Stimulated activated CD4-positive, alpha-beta T cell treated with anti-CD3 and anti-CD28 coated beads, Interleukin-15, amount 100 ng/mL, for 48 hours (primary cell): ENCODE measurements at regions not wholly inside any gene's neighbourhood (a gene's known extent, or its start where the extent isn't known, plus 50 kb on each side); places are given as distances from the start of the nearest gene placed in this dataset.

Experiments
- DNase-seq, 2 donors: peaks; one replicate each; pipeline ENCODE4 v3.0.0-alpha.2; 2020; ENCODE audit warnings: low read depth in 2 of 2

DNA sequence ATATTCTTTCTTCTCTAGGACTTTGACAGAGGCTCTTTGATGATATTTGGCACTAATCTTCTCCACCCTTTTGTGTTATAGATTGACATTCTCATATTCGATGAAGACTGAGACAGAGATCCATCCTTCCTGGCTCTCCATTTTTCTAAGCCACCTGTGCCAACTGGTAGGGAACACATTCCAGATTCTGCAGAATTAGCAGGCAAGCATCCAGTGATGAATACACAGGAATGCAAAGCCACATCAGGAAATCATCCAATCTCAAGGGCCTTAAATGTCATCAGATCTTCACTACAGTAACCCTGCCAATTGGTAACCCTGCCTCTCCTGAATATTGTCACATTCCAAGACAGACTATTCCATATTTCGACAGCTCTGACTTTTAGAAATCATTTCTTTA, 718.4 kb upstream of the API5 start:
- no peak for DNase-seq

GRCh38 chr11:42595876-42596275, 715.9 kb upstream of the API5 start:
- no peak for DNase-seq

GRCh38 chr11:42596576-42597145, 715.1 kb upstream of the API5 start:
- no peak for DNase-seq

- DNase-seq = no peak
These were observed 713.5 kb upstream of the API5 start for GRCh38 chr11:42598341-42598740.

DNA sequence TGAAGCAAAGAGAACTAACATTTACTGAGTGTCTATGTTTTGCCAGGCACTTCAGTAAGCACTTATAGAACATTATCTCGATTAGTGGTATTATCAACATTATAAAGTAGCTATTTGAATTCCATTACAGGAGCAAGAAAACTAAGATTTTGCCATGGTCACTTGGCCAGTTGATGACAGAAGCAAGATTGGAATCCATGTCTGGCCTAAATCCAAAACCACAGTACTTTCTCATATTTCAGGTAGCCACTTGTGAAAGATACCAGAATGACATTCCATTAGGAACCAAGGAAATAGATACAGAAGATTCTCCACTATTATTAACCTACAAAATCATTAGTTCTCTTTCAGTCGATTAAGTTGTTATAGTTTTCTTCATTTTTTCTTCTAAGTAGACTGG, 691.0 kb upstream of the API5 start:
- DNase-seq = no peak

GRCh38 chr11:42625757-42626665, 685.8 kb upstream of the API5 start:
- DNase-seq = no peak

- DNase-seq = no peak
These were observed 680.5 kb upstream of the API5 start for GRCh38 chr11:42631220-42631843.

- DNase-seq = no peak
These were observed 664.8 kb upstream of the API5 start for GRCh38 chr11:42646959-42647358.

- no peak for DNase-seq
These were observed 663.8 kb upstream of the API5 start for GRCh38 chr11:42647993-42648392.

- no peak for DNase-seq
These were observed 660.2 kb upstream of the API5 start for GRCh38 chr11:42651621-42652020.

DNA sequence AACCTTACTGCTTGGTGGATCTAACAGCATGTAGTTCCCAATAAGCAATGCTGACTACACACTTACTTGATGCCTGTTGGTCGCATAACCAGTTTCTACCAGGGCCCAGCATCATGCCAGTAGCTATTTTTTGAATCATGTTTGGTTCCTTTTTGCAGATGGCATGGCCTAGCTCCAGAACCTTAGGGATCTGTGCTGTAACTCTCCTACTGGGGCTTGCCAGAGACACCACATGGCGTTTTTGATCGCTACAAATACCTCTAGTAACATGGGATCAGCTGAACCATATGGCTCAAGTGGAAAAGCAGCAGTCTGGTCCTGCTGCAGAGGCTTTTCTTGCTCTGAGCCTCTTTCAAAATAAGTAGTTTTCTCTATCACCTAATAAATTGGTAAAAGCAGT, 654.6 kb upstream of the API5 start:
- DNase-seq = no peak

GRCh38 chr11:42661942-42662341, 649.9 kb upstream of the API5 start:
- no peak for DNase-seq

- DNase-seq = no peak
These were observed 642.4 kb upstream of the API5 start for GRCh38 chr11:42669248-42669976.

GRCh38 chr11:42674436-42674835, 637.4 kb upstream of the API5 start:
- no peak for DNase-seq

DNA sequence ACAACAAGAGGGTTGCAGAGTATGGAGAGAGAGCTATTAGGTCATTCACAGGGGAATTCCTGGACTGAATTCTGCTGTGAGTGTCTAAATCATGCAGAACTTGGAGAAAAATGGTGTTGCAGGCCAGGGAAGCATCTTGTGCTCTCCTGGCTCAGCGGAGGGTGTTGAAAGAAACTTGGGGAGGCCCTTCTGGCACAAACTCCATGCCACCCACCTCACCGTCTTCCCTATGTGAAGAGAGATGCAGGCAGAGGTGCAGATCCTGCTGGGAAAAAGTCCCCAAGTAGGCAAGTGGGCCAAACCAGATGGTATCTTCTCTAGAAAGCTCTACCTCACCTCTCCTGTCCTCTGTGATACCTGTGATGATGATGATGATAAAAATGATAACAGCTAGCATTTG, 604.3 kb upstream of the API5 start:
- no peak for DNase-seq

DNA sequence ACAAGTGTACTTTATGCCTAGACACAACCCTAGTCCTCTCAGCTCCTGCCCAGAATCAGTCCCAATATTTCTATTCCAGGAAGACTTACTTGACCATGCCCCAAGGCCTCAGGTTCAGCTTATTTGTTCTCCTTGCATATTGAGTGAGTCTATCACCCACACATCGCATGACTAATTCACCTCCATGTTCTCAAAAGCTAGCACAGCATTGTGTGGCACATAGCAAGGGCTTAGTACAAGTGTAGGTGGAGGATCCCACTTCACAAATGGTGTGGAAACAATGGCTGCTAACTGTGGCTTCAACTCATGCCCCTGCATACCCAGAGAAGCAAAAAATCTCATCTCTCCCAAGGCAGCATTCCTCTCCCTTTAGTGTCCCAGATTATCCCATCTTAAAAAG, 602.6 kb upstream of the API5 start:
- DNase-seq = no peak

- DNase-seq = no peak
These were observed 598.5 kb upstream of the API5 start for GRCh38 chr11:42713279-42713678.

DNA sequence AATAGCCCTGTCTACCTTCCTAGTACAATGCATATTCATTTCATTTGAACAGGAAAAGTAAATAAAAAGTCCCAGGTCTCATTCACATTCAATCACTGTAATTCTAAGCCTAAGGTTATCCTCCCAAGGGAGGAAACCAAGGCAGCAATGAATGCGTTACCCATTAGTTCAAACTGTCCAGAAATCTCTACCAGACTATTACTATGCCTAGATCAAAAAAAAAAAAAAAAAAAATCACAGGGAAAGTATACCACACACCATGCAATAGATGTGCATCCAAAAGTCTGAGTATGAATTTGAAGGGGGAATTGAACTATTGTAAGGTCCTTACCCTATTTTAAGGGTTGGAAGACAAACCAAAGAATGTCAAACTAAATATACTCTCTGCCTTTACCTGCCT, 598.0 kb upstream of the API5 start:
- no peak for DNase-seq

DNA sequence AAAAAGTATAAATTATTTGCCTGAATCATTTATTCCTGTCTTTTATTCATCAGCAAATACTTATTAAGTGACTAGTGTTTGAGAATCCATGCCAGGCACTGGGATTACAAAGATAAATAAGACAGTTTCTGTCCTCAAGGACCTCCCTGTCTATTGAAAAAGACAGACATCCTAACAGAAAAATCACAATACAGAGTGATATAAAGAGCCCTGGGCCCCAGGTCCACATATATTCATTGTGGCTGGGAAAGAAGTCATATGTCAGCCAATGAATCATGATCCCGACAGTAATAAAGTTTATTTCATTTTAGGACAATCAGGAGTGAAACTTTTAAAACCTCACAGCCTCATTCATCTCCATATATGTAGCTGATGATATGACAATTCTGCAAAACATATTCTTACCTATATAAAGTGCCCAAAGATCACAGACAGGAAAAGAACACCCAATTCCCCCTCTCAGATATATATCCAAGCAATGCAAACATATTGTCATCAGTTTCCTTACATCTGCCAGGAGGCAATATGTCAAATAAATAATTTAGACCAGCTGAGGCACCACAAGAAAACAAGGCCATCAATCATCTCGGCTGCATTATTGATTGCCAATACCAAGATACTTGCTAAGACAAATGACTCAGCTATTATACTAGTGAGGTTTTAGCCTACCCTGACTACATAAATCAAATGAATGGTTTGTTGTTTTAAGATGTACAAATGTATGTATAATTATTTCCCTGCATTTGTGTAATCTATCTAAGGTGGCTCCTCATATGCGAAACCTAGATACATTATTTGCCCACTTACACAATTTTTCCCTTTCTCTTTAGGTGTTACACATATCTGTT, 590.9 kb upstream of the API5 start:
- no peak for DNase-seq

GRCh38 chr11:42727879-42728278, 583.9 kb upstream of the API5 start:
- no peak for DNase-seq

DNA sequence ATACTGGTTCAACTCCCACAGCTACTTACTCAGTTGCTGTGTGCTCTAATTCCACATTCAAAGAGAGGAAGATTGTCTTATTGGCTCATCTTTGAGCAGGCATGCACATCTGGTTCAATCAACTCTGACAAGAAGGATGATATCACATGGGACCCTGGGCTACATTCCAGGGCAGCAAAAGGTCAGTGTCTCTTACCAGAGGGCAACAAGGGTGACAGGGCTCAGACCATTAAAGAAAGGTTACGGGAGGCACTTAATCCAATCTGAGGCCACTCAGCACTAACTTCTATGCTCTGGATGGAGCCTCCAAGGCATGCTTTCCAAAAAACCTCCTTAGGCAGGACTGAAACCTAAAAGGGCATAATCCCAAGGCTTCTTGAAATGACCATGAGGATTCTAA, 549.4 kb upstream of the API5 start:
- DNase-seq = no peak
